Stomach (tissue), 4 donors: ENCODE measurements at regions not wholly inside any gene's neighbourhood (a gene's known extent, or its start where the extent isn't known, plus 50 kb on each side); places are given as distances from the start of the nearest gene placed in this dataset.

ENCODE experiments used
- CTCF ChIP-seq, 7 experiments: fragments of 450-650 bp in 4 of 7; fragments of 200-600 bp in 3 of 7; sonication (generic) in 3 of 7; IDR thresholded peaks; one replicate each; pipeline ENCODE4 v1.5.1; 2016 to 2019; ENCODE audit warnings: antibody characterized with exemption in 7 of 7, control low read depth in 2 of 7, mild to moderate bottlenecking in 1 of 7
- EP300 ChIP-seq: sonication (generic); formaldehyde crosslinking; IDR thresholded peaks from one replicate; pipeline ENCODE4 v1.6.1; 2017; ENCODE audit warnings: antibody characterized with exemption
- POLR2A ChIP-seq, 4 donors: fragments of 450-650 bp; IDR thresholded peaks; one replicate each; pipeline ENCODE4 v1.6.1; 2016; ENCODE audit warnings: antibody characterized with exemption in 4 of 4, control low read depth in 2 of 4, mild to moderate bottlenecking in 1 of 4, moderate library complexity in 1 of 4
- POLR2AphosphoS5 ChIP-seq, 3 donors: sonication (generic); formaldehyde crosslinking; IDR thresholded peaks; one replicate each; pipeline ENCODE4 v1.6.1; 2016; ENCODE audit warnings: antibody characterized with exemption in 3 of 3

DNA sequence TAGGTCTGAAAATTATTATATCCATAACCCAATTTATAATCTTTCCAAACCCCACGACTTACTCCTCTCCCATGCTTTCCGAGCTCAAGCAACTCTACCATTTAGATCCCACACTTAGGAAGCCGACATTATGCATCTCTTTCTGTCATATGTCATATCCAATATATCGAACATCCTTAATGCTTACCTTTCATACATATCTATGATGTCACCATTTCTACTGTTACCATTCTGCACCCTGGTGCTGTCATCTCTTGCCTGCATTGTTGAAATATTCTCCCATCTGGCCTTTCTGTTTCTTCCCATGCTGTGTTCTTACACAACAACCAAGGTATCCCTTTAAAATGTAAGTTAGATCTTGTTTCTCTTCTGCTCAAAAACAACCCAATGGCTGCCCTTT, 127.1 kb upstream of the MC4R start:
- no peak for TF ChIP-seq CTCF (IDR thresholded peaks at IDR 0.05)
- TF ChIP-seq POLR2A (IDR thresholded peaks at IDR 0.05) = no peak
- no peak for TF ChIP-seq POLR2AphosphoS5 (IDR thresholded peaks at IDR 0.05)
- no peak for TF ChIP-seq EP300
